ENCODE measurements at regions not wholly inside any gene's neighbourhood (a gene's known extent, or its start where the extent isn't known, plus 50 kb on each side); places are given as distances from the start of the nearest gene placed in this dataset.
A peak's percentile ranks its signal among the peaks of the same experiment; 100 is the strongest.

DNA sequence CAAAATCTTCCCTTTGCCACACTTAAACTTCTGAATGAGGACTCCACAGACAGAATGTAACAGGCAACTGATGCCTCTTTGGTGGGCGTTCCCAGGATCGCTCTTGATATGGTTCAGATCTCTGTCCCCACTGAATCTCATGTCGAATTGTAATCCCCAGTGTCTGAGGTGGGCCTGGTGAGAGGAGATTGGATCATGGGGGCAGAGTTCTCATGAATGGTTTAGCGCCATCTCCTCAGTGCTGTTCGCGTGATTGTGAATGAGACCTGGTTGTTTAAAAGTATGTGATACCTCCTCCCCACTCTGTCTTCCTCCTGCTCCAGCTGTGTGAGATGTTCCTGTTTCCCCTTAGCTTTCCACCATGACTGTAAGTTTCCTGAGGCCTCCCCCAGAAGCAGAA is 111.1 kb upstream of the SLC66A3 start:
- DNase-seq (ENCODE audit: low read depth), result no peak

GRCh38 chr2:11045294-11045693 is 110.0 kb upstream of the SLC66A3 start:
- DNase-seq (ENCODE audit: low read depth), result no peak

- no peak for DNase-seq (ENCODE audit: low read depth)
Measured at GRCh38 chr2:11048335-11049008, 106.8 kb upstream of the SLC66A3 start.

- DNase-seq (ENCODE audit: low read depth), result no peak
Measured at GRCh38 chr2:11050565-11050964, 104.7 kb upstream of the SLC66A3 start.

- DNase-seq (ENCODE audit: low read depth), result no peak
Measured at GRCh38 chr2:11051280-11051679, 104.0 kb upstream of the SLC66A3 start.

DNA sequence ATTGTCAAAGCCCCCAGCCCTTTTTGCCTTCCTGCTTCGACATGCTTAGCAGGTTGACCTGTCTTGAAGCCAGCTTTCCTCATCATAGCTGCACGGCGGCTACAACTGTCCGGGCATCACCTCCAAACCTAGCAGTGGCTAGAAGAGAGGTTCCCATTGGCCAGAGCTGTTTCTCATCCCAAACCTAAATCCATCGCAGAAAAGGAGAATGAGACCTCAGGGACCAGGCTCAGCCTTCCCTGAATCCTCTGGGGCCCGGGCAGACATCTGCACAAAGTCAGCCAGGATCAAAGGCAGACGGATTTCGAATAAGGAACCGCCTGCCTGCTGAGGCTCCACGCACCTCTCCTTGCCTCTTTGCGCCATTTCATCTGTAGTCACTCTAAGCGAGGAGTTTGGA is 101.7 kb upstream of the SLC66A3 start:
- no peak for DNase-seq (ENCODE audit: low read depth)

- DNase-seq (ENCODE audit: low read depth), result no peak
Measured at GRCh38 chr2:11054783-11055678, 100.2 kb upstream of the SLC66A3 start.

DNA sequence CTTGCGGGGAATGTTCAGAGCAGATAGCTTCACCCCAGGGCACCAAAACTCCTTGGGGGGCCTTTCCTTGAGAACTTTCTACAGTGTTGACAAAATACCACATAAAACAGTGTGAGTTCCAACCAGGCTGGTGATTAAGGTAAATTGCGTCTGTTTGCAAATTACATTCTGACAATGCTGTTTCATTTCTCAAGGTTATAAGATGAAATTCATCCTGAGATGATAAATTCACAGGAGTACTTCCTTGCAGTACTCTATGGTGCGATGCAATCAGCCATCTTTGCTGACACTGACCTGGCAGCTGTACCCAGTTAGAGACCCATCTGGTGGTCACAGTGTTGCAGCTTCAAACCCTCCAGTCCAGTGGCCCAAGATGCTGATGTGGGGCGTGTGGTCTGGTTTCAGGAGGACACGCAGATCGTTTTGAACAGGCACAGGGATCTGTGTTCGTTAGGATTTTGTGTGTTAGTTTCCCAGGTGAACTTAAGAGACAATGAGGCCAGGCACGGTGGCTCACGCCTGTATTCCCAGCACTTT is 99.5 kb upstream of the SLC66A3 start:
- DNase-seq (ENCODE audit: low read depth), result peak; percentile 10

DNA sequence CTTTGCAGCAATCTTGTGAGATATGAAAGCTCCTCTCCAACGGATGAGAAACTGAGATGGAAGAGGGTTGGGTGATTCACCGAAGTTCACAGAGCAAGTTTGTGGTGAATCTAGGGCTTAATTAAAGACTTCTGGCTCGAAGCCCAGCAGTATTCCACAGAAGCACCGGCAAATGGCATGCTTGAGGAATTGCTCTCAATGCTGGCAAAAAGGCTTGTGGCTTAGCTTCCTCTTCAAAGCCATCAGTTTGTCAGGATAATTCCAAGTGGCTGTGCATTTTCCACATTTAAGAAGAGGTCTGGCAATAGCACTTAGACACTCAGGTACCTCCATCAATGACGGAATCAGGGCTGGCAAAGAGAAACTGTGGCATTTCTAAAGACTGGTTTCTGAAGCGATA is 98.7 kb upstream of the SLC66A3 start:
- peak; percentile 97 for DNase-seq (ENCODE audit: low read depth)

GRCh38 chr2:11057031-11057430 is 98.2 kb upstream of the SLC66A3 start:
- no peak for DNase-seq (ENCODE audit: low read depth)

DNA sequence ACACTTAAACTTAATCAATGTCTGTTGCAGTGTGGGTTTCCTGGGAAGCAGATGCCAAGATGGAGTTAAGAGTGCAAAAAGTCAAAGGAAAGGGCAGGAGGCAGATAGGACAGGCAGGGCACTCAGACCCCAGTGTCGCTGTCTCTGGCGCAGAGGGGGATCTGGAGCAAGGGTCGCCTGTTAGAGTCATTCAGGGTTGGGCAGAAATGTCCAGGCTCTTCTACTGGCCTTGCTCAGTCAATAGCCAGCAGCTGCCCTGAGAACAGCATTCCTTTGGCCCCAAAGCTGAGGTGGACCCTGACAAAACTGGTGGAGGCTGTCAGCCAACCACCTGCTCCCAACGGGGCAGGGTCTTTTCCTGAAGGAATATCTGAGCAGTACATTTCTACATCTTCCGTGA is 97.1 kb upstream of the SLC66A3 start:
- DNase-seq (ENCODE audit: low read depth), result no peak

DNA sequence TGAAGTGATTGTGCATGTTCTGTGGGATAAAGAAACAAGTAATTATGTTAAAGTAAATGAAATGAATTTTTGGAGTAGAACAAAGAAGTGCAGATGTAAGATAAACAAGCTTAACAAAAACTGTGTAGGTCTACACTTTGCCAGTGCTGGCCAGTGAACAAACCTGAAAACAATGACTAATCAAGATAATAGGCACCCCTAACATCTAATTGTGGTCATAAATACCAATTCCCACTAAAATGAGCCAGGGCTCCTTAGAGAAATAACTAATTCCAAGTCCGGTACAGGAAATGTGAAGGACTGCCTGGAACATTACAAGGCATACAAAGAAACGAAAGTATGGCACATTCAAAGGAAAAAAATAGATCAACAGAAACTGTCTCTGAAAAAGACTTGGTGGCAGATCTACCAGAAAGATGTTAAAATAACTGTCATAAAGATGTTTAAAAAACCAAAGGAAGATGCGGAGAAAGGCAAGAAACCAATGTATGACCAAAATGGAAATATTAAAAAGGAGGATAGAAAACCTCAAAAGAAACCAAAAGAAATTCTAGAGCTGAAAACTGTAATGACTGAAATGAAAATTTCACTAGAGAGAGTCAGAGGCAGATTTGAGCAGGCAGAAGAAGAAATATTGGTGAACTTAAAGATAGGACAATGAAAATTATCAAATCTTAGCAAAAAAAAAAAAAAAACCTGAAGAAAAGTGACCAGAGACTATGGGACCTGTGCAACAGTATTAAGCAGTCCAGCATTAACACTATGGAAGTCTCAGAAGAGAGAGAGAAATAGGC is 94.7 kb upstream of the SLC66A3 start:
- DNase-seq (ENCODE audit: low read depth), result peak; percentile 81

DNA sequence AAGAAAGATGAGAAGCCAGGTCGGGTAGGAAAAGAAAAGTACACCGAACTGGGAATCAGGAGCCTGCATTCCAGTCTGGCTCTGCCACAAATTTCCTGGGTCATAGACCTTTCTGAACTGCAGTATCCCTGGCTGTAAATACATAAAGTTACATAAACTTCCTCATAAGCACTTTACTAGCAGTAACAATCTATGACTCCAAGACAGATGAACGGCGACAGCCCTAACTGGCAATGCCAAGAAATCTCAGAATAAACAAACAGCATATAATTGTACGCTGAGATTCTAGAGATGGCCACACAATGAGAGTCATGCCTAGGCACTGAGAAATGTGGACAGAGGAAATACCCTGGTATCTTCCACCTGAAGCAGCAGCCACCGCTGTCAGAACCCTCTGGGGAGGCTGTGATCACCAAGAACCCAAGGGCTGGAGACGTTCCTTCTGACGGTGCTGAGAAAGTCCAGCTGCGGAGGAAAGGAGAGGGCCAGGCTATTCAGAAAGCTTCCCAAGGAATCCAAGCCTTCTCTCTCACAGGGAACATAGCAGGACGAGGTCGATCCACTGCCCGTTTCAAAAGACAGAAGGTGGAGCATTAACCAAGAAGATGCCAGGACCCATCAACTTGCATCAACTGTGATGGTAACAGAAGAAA is 89.3 kb upstream of the SLC66A3 start:
- DNase-seq (ENCODE audit: low read depth), result peak; percentile 20

DNA sequence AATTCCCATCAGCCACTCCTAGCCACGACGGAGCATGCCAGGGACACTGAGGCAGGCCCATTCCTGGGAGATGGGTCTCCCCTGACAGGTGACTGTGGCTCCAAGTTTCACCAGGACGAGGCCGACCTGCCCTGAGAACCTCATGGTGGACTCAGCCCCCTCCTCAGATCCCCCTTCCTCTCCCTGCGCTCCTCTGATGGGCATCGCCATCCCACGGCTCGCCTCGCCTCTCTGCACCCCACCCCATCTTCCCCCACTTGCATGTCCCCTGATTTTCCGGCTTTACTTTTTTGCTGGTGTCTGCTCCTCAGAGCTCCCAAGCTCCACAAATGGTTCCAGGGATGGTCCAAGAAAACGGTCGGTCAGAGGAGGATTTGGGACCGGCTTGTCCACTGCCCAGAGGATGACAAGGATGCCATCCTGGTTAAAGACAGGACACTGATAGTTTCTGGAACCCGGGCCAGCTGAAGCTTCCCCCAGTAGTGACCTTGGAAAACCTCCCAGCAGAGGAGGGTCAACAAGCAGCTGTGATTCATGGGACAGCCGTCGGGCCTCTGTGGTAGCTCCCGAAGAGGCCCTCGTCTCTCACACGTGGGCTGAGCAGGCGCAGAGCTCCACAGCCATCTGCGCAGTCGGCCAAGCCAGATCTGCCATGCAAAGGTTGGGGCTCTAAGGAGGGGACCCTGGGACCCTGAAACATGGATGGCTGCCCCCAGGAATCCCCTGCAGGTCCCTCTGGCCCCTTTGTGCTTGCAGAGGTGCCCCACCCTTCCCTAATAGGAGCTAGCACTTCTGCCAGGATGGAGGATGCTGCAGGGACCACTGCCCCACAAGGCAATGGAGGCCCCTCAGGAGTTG is 87.8 kb upstream of the SLC66A3 start:
- DNase-seq (ENCODE audit: low read depth), result no peak

GRCh38 chr2:11068079-11068741 is 87.1 kb upstream of the SLC66A3 start:
- no peak for DNase-seq (ENCODE audit: low read depth)

- DNase-seq (ENCODE audit: low read depth), result no peak
Measured at GRCh38 chr2:11068856-11069526, 86.3 kb upstream of the SLC66A3 start.

- no peak for DNase-seq (ENCODE audit: low read depth)
Measured at GRCh38 chr2:11069566-11070185, 85.6 kb upstream of the SLC66A3 start.

- no peak for DNase-seq (ENCODE audit: low read depth)
Measured at GRCh38 chr2:11071211-11071610, 84.1 kb upstream of the SLC66A3 start.

GRCh38 chr2:11071939-11072338 is 83.3 kb upstream of the SLC66A3 start:
- no peak for DNase-seq (ENCODE audit: low read depth)
